ENCODE measurements at regions not wholly inside any gene's neighbourhood (a gene's known extent, or its start where the extent isn't known, plus 50 kb on each side); places are given as distances from the start of the nearest gene placed in this dataset.

DNA sequence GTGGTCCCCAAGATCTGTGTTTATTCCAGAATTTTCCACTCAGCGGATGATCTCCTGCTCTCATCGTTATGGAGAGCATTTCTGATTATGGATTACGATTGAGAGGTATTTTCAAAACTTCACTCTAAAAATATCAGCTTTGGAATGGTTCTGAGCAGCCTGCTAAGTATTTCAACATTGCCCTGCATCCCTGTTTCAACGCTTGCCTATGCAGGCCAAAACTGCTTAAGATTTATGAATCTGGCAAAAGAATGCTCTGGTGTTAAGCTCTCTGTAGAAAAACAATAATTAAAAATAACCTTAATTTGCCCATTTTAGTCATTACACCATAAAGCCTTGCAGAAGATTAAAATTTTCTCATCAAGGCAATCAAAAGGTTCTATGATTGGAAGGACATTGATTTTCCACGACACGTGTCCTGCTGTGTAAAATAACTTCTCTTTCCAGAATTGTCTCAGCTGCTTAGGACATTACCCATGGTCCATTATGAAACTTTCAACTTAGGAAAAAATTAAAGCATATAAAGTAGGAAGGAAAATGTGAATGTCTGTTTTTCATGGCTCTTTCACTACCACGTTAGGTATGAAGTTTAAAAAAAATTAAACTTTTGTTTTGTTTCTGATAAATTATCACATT is 229.9 kb downstream of the ACKR3 start:
- peaks cover 48% of the 10 kb centered on the region for H3K27me3 Mint-ChIP-seq
- no peaks in the 10 kb centered on the region for H3K9me3 Mint-ChIP-seq
- no peaks in the 10 kb centered on the region for H3K4me1 Mint-ChIP-seq
- no peak for ATAC-seq
- no peaks in the 10 kb centered on the region for H3K36me3 Mint-ChIP-seq
- no peak overlapping the region for H3K4me3 Mint-ChIP-seq
- no peak overlapping the region for H3K27ac Mint-ChIP-seq

DNA sequence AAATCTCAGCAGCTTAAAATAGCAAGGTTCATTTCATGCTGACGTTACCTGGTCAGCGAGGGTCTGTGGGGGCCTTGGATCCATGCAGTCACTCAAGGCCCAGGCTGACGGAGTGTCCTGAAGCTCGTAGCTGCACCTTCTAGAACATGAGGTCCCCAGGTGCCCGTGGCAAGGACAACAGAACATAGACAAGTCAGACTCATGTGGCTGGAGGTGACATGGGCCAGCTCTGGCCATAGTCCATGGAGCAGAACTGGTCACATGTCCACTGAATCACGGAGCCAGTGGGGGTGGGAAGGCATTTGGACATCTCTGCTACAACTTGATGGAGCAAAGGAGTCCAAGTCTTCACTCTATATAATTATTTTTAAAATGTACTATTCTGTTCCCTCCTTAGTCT is 233.2 kb downstream of the ACKR3 start:
- Mint-ChIP-seq H3K27ac (no peak overlapping the region), H3K9me3 (no peaks in the 10 kb centered on the region), H3K4me1 (no peaks in the 10 kb centered on the region), H3K4me3 (no peak overlapping the region), H3K27me3 (peaks cover 38% of the 10 kb centered on the region), H3K36me3 (no peaks in the 10 kb centered on the region)
- ATAC-seq, result no peak

DNA sequence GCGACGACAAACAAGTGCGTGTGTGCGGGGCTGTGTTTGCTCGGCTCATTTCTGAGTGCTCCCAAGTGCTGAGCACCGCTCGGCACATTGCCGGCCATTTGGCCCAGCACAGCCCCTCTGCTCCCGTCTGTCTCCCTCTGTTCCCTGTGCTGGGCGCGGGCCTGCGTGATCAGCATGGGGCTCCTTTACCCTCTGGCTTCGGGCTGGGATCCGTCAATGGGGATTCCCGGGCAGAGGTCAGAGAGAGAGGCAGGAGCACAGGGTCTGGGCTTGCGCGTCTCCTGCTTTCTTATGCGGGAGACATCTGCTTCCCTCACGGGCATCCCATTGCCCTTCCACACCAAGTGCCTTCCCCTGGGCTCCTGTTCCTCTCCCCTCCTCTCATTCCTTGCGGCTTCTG is 234.0 kb downstream of the ACKR3 start:
- H3K27ac Mint-ChIP-seq, result no peak overlapping the region
- peaks cover 4% of the 10 kb centered on the region for H3K9me3 Mint-ChIP-seq
- no peaks in the 10 kb centered on the region for H3K4me1 Mint-ChIP-seq
- H3K27me3 Mint-ChIP-seq, result peaks cover 38% of the 10 kb centered on the region
- no peak overlapping the region for H3K4me3 Mint-ChIP-seq
- ATAC-seq, result no peak
- no peaks in the 10 kb centered on the region for H3K36me3 Mint-ChIP-seq

DNA sequence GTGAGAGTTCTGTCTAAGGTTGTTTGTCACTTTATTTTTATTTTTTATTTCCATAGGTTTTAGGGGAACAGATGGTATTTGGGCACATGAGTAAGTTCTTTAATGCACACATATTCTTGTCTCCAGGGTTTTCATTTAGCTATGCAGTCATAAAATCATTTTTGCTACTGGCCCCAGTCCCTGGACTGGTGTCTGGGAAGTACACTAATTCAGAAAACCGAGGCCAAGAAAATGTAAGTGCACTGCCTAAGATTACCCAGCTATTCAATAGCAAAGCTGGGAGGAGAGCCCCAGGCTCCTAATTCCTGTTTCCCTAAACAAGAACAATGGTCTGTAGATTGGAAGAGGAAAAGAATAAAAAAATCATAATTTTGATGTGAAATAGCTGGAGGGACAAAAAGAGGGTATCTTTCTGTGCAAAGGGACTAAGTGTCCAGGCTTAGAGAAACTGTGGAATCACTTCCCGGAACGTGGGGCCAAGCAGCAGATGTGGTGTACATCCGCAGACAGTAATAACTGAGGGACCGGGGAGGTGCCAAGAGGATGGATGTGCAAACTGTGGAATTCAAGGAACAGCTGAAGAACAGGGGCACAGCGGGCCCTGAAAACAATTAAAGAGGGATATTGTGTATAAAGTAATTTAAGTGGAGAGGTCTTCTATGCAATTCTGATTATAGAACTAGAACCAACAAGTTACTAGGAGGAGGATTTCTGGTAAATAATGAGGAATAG is 236.3 kb downstream of the ACKR3 start:
- H3K27ac Mint-ChIP-seq, result no peak overlapping the region
- H3K4me3 Mint-ChIP-seq, result no peak overlapping the region
- peaks cover 8% of the 10 kb centered on the region for H3K9me3 Mint-ChIP-seq
- H3K4me1 Mint-ChIP-seq, result no peaks in the 10 kb centered on the region
- no peaks in the 10 kb centered on the region for H3K36me3 Mint-ChIP-seq
- no peak for ATAC-seq
- H3K27me3 Mint-ChIP-seq, result peaks cover 33% of the 10 kb centered on the region

DNA sequence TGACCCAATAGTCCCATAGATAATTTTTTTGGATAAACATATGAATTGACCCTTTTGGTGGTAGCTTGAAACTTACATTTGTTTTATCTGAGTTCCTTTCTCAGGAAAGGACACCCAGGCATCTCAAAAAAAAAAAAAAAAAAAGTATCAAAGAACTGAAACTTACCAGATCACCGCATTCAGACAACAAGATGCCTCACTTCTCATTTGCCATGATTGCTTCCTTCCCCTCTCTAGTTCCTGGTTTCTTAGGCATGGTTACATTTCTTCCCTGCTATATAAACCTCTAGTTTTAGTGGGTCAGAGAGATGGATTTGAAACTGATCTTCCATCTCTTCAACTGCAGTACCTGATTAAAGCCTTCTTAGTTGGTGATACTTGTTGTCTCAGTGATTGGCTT is 240.1 kb downstream of the ACKR3 start:
- Mint-ChIP-seq H3K27me3 (peaks cover 11% of the 10 kb centered on the region), H3K9me3 (peaks cover 8% of the 10 kb centered on the region), H3K4me1 (no peaks in the 10 kb centered on the region), H3K27ac (no peak overlapping the region), H3K4me3 (no peak overlapping the region), H3K36me3 (no peaks in the 10 kb centered on the region)
- ATAC-seq, result no peak

DNA sequence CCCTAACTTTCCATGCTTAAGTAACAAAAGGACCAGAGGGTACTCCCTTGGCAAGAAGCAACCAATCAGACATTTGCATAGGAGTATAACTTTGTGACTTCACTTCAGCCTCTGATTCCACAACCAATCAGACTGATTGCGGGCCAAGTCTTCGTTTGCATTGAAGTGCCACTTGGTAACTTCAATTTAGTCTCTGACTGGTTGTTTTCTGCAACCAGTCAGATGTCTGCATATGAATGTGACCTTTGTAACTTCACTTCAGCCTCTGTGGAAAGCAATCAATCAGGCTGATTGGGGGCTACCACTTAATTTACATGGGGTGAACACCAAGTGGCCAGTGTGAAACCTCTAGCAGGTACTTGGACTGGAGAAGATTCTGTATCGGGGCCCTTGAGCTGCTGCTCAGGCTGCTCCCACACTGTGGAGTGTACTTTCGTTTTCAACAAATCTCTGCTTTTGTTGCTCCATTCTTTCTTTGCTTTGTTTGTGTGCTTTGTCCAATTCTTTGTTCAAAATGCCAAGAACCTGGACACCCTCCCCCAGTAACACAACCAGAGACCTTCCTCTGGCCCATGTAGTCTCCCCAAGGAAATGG is 241.5 kb downstream of the ACKR3 start:
- H3K4me3 Mint-ChIP-seq, result no peak overlapping the region
- no peaks in the 10 kb centered on the region for H3K4me1 Mint-ChIP-seq
- no peaks in the 10 kb centered on the region for H3K36me3 Mint-ChIP-seq
- H3K9me3 Mint-ChIP-seq, result peaks cover 8% of the 10 kb centered on the region
- no peak for ATAC-seq
- peaks cover 10% of the 10 kb centered on the region for H3K27me3 Mint-ChIP-seq
- H3K27ac Mint-ChIP-seq, result no peak overlapping the region

DNA sequence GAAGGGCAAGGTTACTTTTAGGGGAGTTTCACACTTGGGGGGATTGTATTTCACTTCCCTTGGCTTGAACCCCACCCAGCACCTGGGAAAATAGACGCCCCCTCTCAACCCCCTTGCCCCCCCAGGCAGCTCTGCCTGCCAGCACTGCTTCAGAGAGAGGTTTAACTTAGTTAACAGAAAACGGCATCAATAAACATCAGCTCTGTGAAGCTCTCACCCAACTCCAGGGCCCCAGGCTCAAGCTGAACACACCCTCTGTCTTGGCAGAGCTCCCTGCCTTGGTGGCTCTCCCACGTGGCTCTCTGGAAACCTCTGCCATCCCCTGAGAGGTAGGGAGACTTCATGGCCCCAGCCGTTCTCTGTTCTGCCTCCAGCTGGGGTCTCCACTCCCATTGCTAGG is 244.1 kb downstream of the ACKR3 start:
- Mint-ChIP-seq H3K27ac (no peak overlapping the region), H3K4me3 (no peak overlapping the region), H3K36me3 (no peaks in the 10 kb centered on the region), H3K9me3 (peaks cover 2% of the 10 kb centered on the region), H3K4me1 (no peaks in the 10 kb centered on the region), H3K27me3 (peaks cover 32% of the 10 kb centered on the region)
- no peak for ATAC-seq

DNA sequence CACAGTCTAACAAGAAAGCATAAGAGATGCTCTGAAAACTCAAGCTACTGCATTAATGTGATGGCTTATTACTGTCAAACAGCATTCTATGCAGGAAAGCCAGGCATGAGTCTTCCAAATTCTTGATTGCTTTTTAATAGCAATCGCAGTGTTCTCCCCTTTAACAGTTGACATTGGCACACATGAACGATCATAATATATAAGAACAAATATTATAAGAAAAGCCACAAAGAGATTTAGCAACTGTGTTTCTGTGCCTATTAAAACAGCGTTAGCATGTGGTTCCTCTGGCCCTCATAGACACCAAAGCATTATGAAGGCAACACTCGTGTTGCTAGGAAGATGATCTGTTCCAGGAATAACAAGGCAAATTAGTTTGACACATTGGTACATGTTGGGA is 245.0 kb downstream of the ACKR3 start:
- Mint-ChIP-seq H3K4me1 (no peaks in the 10 kb centered on the region), H3K9me3 (no peaks in the 10 kb centered on the region), H3K4me3 (no peak overlapping the region), H3K27ac (no peak overlapping the region), H3K27me3 (peaks cover 39% of the 10 kb centered on the region), H3K36me3 (no peaks in the 10 kb centered on the region)
- ATAC-seq, result no peak

DNA sequence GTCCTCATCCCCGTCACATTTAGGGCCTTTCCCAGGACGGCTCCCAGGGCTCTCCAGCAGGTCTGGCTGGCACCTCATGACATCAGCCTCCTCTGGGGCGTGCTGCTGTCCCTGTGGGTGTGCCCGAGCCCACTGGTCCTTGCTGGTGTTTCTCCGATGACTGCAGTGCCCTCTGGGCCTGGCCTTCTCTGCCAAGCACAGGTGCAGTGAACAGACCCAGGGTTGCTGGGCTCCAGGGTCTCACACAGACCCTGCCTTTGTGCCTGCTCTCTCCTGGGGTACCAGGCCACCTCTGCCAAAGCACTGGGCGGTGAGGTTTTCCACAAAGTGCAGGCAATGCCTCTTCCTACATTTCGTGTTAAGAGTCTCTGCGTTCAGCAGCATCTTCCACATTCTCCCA is 246.1 kb downstream of the ACKR3 start:
- H3K27me3 Mint-ChIP-seq, result peaks cover 39% of the 10 kb centered on the region
- no peak overlapping the region for H3K27ac Mint-ChIP-seq
- H3K9me3 Mint-ChIP-seq, result no peaks in the 10 kb centered on the region
- ATAC-seq, result no peak
- H3K4me1 Mint-ChIP-seq, result no peaks in the 10 kb centered on the region
- H3K4me3 Mint-ChIP-seq, result no peak overlapping the region
- no peaks in the 10 kb centered on the region for H3K36me3 Mint-ChIP-seq

DNA sequence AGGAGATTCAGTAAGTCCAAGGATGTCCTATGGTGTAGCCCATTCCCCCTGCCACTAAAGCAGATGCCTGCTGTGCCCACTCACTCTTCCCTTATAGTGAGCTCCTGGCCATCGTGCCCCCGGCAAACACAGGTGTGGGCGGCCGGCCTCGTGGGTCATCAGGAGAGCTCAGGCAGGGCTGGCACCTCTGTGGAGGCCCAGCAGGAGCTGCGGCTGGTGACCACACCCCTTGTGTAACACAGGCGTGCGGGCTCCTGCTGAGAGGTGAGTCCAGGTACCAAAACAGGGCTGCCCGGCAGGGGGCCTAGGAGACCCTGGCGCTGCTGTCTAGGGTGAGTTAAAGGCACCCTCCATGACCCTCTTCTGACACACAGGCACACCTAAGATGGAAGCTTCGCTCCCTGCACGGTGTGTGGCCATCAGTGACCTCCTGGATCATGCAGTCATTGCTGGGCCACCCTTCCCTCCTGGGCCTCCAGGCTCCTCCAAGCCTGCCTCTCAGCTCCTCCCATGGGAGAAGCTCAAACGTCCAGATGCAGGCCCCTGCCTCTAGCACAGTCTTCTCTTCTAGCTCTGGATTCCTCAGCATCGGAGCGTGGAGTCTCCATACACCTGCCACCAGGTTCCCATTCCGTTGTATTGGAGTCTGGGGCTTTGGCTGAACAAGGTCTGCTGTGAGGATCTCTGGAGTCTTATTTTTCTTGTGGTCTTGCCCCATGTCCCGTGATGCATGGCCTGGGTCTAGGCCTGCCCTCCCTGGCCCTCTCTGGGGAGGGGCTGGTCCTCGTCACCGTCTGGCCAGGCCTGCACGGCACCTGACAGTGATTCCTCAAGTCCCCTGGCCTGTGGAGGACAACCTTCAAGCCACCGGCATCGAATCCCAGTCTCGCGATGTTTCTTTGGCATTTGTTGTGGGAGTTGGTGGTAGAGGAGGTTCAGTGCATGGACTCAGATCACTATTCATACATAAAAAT is 246.9 kb downstream of the ACKR3 start:
- Mint-ChIP-seq H3K27ac (no peak overlapping the region), H3K36me3 (no peaks in the 10 kb centered on the region), H3K9me3 (peaks cover 3% of the 10 kb centered on the region), H3K4me3 (no peak overlapping the region), H3K27me3 (peaks cover 39% of the 10 kb centered on the region), H3K4me1 (no peaks in the 10 kb centered on the region)
- ATAC-seq, result no peak

DNA sequence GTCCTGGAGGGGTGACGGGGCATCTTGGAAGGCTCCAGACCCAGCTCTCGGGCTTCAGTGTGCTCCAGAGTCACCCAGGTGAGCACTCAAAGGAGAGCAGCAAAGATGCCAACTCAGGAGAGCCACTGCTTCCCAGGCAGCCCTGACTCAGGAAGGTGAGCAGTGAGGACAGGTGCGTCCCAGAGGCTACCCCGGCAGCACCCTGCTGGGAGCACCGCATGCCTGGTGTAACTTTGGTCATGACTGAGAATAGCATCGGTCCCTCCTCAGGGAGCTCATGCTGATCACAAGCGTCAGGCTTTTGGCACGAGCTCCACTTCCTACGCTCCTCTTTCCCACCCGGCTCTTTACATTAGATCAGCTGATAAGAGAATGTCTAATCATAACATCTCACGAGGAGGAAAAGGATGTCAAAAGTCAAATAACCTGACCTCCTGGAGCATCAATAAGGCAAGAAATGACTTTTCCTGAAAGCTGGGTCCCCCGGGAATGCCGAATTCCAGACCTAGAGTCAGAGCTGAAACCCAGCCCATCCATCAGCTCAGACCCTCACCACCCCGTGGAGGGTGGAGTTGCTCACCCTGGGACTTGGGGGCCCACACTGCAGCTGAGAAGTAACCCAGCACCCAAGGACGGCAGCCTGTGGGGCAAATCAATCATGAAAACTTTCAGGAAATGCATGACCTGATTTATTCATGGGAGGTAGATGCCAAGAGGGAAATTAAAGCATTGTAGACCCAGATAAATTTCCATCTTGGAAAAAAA is 248.8 kb downstream of the ACKR3 start:
- Mint-ChIP-seq H3K9me3 (peaks cover 7% of the 10 kb centered on the region), H3K4me1 (no peaks in the 10 kb centered on the region), H3K27me3 (peaks cover 39% of the 10 kb centered on the region), H3K27ac (no peak overlapping the region), H3K36me3 (no peaks in the 10 kb centered on the region), H3K4me3 (no peak overlapping the region)
- no peak for ATAC-seq

DNA sequence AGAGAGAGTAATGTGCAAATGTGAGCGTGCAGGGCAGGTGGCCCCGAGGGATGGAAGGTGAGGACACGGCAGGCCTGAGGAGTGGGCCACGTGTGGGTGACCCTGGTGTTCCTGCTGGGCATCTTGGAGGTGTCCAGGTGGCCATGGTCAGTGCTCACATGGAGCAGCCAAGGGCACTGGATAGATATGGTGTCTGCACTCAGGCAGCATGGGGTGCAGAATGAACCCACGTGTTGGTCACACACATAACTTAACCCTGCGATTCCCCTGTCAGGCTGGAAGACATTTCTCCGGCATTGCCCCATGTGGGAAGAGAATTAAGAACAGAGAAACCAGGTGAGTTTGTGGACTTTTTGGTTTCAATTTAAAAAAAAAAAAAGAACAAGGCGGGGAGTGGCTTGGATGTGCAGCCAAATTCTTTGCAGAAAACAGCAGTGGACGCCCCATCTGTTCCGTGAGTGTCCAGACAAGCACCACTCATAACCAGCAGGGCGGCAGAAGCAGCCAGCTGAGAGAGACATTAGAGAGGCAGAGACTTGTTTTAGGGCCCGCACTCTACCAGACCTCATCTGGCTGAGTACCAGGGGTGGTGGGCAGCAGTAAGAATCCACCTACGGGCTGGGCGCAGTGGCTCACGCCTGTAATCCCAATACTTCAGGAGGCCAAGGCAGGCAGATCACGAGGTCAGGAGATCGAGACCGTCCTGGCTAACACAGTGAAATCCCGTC is 249.8 kb downstream of the ACKR3 start:
- no peak for ATAC-seq
- Mint-ChIP-seq H3K4me1 (no peaks in the 10 kb centered on the region), H3K4me3 (no peak overlapping the region), H3K27me3 (peaks cover 39% of the 10 kb centered on the region), H3K27ac (no peak overlapping the region), H3K36me3 (no peaks in the 10 kb centered on the region), H3K9me3 (peaks cover 7% of the 10 kb centered on the region)

DNA sequence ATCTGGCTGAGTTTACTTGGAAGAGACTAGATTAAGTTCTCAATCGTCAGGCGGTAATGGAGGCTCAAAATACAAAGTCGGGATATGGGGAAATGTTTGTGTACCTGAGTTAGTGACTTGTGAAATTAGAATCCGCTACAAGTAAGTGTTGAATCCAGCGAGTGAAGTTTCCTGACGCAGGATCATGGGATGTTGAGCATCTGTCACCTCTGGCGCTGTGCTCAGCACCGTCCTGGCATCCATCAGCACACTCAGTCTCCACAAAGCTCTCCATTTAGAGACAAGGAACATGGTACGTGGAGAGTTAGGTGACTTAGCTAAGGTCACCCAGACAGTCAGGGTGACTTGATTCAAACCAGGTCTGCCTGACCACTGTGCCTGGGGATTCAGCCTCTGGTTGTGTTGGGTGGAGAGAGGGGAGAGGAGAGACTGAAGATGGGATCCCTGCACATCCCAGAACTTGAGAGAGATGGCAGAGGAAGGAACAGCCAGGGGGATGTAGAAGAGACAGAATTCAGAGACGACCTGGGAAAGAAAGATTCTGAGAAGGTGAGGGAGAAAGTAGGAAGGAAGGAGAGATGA is 251.2 kb downstream of the ACKR3 start:
- Mint-ChIP-seq H3K27me3 (peaks cover 36% of the 10 kb centered on the region), H3K4me1 (no peaks in the 10 kb centered on the region), H3K4me3 (no peak overlapping the region), H3K9me3 (peaks cover 7% of the 10 kb centered on the region), H3K27ac (no peak overlapping the region), H3K36me3 (no peaks in the 10 kb centered on the region)
- ATAC-seq, result no peak
